Ascending aorta (tissue), 2 donors: ENCODE measurements at regions not wholly inside any gene's neighbourhood (a gene's known extent, or its start where the extent isn't known, plus 50 kb on each side); places are given as distances from the start of the nearest gene placed in this dataset.
"Not testable (repeated sequence)": the region's sequence is repeated elsewhere in the genome, so short reads cannot be mapped to it uniquely, and the experiment has no call there.

Experiments used
- DNase-seq, 2 donors: peaks; one replicate each; pipeline ENCODE4 v3.0.0-alpha.2; 2019; ENCODE audit warnings: low spot score in 2 of 2
- H3K27ac ChIP-seq, 2 donors: fragments of 200-600 bp; sonication (generic); one replicate each; pipeline ENCODE4 v1.5.1; 2016 to 2017; ENCODE audit warnings: mild to moderate bottlenecking in 1 of 2
- H3K27me3 ChIP-seq: fragments of 200-600 bp; sonication (generic); one replicate; pipeline ENCODE4 v1.5.1; 2017
- H3K36me3 ChIP-seq, 2 donors: fragments of 200-600 bp; sonication (generic); one replicate each; pipeline ENCODE4 v1.5.1; 2016
- H3K4me1 ChIP-seq, 2 donors: fragments of 200-600 bp; sonication (generic); one replicate each; pipeline ENCODE4 v1.5.1; 2016 to 2017; ENCODE audit warnings: mild to moderate bottlenecking in 1 of 2
- H3K4me3 ChIP-seq, 2 donors: fragments of 200-600 bp; sonication (generic); one replicate each; pipeline ENCODE4 v1.5.1; 2016 to 2017; ENCODE audit warnings: mild to moderate bottlenecking in 1 of 2
- H3K9me3 ChIP-seq, 2 donors: fragments of 200-600 bp; sonication (generic); one replicate each; pipeline ENCODE4 v1.5.1; 2016
- intact Hi-C: fragments of 100-400 bp; cut with DNase I; formaldehyde crosslinking; loops from one replicate; pipeline ENCODE4 v1.15.1; 2023
- TF ChIP-seq, protein P1 (sequence below), 3 experiments: fragments of 200-600 bp in 2 of 3; fragments of 450-650 bp in 1 of 3; sonication (generic) in 2 of 3; IDR thresholded peaks; one replicate each; pipeline ENCODE4 v1.5.1; 2016 to 2019; ENCODE audit warnings: antibody characterized with exemption in 3 of 3, mild to moderate bottlenecking in 1 of 3, moderate library complexity in 1 of 3

DNA sequence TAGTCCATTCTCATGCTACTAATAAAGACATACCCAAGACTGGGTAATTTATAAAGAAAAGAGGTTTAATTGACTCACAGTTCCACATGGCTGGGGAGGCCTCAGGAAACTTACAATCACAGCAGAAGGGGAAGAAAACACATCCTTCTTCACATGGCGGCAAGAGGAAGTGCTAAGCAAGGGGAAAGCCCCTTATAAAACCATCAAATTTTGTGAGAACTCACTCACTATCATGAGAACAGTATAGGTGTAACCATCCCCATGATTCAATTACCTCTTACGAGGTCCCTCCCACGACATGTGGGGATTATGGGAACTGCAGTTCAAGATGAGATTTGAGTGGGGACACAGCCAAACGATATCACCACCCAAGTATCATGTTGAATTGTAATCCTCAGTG is 52.7 kb upstream of the FOXO6 start:
- H3K27me3 ChIP-seq, H3K27ac ChIP-seq, H3K4me1 ChIP-seq, H3K4me3 ChIP-seq, intact Hi-C loops, H3K9me3 ChIP-seq, H3K36me3 ChIP-seq: not testable (repeated sequence)
- DNase-seq: peak in 1 of 2 donors; percentile 11

DNA sequence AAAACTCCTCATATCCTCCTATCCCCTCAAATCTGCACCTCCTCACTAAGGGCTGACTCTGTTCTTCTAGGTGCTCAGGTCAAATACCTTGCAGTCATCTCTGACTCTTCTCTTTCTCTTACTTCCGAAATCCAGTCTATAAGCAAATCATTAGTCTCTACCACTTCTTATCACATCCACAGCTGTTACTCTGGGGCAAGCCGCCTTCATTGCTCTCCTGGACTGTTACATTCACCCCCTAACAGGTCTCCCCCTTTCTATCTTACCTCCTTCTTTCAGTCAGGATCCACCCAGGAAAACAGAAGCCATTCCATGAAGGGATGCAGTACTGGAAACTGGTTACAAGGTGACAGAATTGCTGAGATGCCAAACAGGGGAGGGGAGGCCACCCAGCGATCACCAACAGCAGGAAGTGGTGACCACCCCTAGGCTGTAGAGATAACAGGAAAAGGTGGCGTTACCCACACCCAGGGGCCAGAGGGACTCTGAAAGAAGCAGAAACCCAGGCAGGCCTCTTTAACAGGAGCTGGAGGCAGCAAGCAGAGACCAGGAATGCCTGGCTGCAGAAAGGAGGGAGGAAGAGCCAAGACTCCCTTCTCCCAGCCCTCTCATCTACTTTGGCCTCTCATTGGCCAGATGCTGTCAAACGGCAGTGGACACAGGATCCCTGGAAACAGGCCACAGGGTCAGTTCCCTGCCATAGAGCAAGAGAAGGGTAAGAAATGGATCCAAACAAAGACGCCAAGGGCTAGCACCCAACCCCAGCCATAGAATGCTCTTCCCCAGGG is 55.5 kb upstream of the FOXO6 start:
- TF ChIP-seq, protein P1, sequence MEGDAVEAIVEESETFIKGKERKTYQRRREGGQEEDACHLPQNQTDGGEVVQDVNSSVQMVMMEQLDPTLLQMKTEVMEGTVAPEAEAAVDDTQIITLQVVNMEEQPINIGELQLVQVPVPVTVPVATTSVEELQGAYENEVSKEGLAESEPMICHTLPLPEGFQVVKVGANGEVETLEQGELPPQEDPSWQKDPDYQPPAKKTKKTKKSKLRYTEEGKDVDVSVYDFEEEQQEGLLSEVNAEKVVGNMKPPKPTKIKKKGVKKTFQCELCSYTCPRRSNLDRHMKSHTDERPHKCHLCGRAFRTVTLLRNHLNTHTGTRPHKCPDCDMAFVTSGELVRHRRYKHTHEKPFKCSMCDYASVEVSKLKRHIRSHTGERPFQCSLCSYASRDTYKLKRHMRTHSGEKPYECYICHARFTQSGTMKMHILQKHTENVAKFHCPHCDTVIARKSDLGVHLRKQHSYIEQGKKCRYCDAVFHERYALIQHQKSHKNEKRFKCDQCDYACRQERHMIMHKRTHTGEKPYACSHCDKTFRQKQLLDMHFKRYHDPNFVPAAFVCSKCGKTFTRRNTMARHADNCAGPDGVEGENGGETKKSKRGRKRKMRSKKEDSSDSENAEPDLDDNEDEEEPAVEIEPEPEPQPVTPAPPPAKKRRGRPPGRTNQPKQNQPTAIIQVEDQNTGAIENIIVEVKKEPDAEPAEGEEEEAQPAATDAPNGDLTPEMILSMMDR (IDR thresholded peaks at IDR 0.05): no peak
- DNase-seq: peak in 1 of 2 donors; percentile 44
- H3K4me3 ChIP-seq: no peak overlapping the region
- no peaks in the 10 kb centered on the region for H3K4me1 ChIP-seq
- no peaks in the 10 kb centered on the region for H3K27me3 ChIP-seq
- no peaks in the 10 kb centered on the region for H3K36me3 ChIP-seq
- H3K9me3 ChIP-seq: no peaks in the 10 kb centered on the region
- intact Hi-C loops: no loop called here
- no peak overlapping the region for H3K27ac ChIP-seq

DNA sequence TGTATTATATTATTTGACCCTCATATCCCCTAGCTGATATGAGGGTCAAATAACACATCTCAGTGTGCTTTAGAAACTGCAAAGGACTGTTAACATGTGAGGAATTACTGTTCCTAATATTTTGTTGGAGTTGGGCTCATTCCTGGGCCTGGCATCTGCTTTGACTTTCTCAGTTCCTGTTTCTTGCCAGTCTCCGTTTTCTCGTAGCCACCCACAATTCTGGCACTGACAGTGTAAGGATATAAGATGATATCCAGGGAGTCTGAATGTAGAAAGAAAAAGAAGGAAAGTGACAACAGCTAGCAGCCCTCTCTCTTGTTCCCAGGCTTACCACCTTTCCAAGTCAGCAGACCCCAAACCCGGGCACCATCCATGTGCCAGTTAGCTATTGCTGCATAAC is 54.4 kb upstream of the SCMH1 start:
- no peaks in the 10 kb centered on the region for H3K36me3 ChIP-seq
- no peak overlapping the region for H3K4me3 ChIP-seq
- no peaks in the 10 kb centered on the region for H3K27me3 ChIP-seq
- H3K27ac ChIP-seq: no peak overlapping the region
- intact Hi-C loops: no loop called here
- no peaks in the 10 kb centered on the region for H3K9me3 ChIP-seq
- TF ChIP-seq, protein P1 (IDR thresholded peaks at IDR 0.05): no peak
- peak in 1 of 2 donors; percentile 49 for DNase-seq
- H3K4me1 ChIP-seq: no peaks in the 10 kb centered on the region

DNA sequence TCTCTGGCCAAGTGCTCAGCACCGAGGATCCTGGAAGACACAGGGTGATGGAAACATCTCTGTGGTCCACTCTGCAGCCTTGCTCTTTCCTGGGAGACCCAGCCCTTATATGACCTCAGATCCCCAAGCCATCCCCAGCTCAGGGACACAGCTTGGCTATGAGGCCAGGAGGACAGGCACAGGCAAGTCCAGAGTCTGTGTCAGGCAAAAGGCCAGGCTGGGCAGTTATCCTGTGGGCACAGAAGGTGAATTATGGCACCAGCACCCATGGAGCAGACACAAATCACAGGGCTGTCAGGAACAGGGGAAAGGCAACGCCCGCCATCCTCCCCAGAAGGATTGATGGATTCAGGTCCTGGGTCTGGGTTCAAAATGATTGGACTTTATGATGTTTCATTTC is 52.1 kb upstream of the SCMH1 start:
- intact Hi-C loops: no loop called here

DNA sequence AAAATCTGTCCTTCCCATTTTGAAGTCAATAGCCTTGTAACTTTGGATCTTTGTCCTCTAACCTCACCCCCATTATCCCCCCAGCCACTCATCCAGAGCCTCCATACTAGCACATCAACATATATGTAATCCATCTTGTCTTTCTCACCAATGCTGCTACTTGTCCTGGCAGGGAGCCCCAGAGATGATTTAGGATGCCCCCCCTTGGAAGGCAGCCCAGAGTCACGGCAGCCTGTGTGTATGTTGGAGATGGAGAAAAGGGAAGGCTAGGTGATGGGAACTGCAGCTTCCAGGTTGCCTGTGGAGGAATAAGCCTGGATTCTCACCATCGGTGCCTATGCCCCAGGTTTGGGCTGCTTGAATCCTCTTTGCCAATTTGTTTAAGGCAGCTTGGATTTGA is 51.7 kb upstream of the SCMH1 start:
- Histone ChIP-seq H3K4me1 (no peaks in the 10 kb centered on the region), H3K27ac (no peak overlapping the region), H3K36me3 (no peaks in the 10 kb centered on the region), H3K27me3 (no peaks in the 10 kb centered on the region), H3K4me3 (no peak overlapping the region), H3K9me3 (no peaks in the 10 kb centered on the region)
- no peak for DNase-seq
- TF ChIP-seq, protein P1 (IDR thresholded peaks at IDR 0.05): no peak
- intact Hi-C loops: loop anchor here (2.0 kb wide), 1 partner anchor 29 kb away; no protein-coding TSS in a partner anchor

More for the DNA sequence above, 52.1 kb upstream of the SCMH1 start:
- Histone ChIP-seq H3K4me1 (no peaks in the 10 kb centered on the region), H3K9me3 (no peaks in the 10 kb centered on the region), H3K27ac (no peak overlapping the region), H3K36me3 (no peaks in the 10 kb centered on the region), H3K4me3 (no peak overlapping the region), H3K27me3 (no peaks in the 10 kb centered on the region)
- peak in 1 of 2 donors; percentile 46 for DNase-seq
- TF ChIP-seq, protein P1 (IDR thresholded peaks at IDR 0.05): no peak
